Lower leg skin (tissue), 3 donors: ENCODE measurements at regions not wholly inside any gene's neighbourhood (a gene's known extent, or its start where the extent isn't known, plus 50 kb on each side); places are given as distances from the start of the nearest gene placed in this dataset.

ENCODE experiments used
- POLR2A ChIP-seq, 2 donors: fragments of 450-650 bp; IDR thresholded peaks; one replicate each; pipeline ENCODE4 v1.6.1; 2016 to 2017; ENCODE audit warnings: antibody characterized with exemption in 2 of 2, mild to moderate bottlenecking in 1 of 2, moderate library complexity in 1 of 2
- TF ChIP-seq, protein P1 (sequence below), 3 donors: fragments of 450-650 bp; IDR thresholded peaks; one replicate each; pipeline ENCODE4 v1.5.1; 2016; ENCODE audit warnings: antibody characterized with exemption in 3 of 3, mild to moderate bottlenecking in 3 of 3, moderate library complexity in 2 of 3

DNA sequence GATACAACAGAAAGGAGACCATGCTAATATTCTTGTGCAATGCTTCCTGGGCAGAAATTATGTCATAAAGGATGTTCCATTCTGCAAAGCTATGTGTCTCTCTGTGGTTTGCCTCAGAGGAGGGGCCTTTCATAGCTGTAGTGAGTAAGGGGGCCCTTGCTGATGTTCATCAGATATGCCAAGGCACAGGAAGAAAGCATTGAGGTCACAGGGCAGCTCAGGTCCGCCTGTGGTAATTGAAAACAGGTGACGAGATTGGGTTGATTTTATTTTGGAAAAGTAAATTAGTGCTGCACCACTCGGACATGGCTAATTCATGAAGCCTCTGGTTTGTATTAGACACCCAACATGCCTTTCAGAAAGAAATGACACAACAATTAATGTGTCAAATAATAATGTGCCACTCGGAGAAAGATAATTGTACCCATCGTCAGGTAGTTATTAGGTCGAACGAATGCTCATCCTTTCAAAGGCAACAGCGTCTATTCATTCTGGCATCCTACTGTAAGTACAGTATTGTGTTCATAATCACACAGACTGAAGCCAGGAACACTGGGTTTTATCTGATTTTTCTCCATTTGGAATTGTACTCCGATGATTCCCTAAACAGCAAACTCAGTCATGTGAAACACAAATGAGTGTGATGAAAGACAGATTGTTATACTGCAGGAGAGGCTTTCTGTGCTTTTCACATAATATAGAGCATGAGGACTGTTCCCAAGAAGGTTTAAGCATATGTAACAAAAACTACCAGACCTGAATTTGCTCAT is 421.6 kb upstream of the KLF12 start:
- TF ChIP-seq, protein P1, sequence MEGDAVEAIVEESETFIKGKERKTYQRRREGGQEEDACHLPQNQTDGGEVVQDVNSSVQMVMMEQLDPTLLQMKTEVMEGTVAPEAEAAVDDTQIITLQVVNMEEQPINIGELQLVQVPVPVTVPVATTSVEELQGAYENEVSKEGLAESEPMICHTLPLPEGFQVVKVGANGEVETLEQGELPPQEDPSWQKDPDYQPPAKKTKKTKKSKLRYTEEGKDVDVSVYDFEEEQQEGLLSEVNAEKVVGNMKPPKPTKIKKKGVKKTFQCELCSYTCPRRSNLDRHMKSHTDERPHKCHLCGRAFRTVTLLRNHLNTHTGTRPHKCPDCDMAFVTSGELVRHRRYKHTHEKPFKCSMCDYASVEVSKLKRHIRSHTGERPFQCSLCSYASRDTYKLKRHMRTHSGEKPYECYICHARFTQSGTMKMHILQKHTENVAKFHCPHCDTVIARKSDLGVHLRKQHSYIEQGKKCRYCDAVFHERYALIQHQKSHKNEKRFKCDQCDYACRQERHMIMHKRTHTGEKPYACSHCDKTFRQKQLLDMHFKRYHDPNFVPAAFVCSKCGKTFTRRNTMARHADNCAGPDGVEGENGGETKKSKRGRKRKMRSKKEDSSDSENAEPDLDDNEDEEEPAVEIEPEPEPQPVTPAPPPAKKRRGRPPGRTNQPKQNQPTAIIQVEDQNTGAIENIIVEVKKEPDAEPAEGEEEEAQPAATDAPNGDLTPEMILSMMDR (IDR thresholded peaks at IDR 0.05): no peak
- TF ChIP-seq POLR2A (IDR thresholded peaks at IDR 0.05): no peak
